ELF-1 (cell line): ENCODE measurements at regions not wholly inside any gene's neighbourhood (a gene's known extent, or its start where the extent isn't known, plus 50 kb on each side); places are given as distances from the start of the nearest gene placed in this dataset.

Experiments used
- DNase-seq: peaks from one replicate; pipeline ENCODE4 v3.0.0-alpha.2; 2016; ENCODE audit warnings: low read depth, low spot score

DNA sequence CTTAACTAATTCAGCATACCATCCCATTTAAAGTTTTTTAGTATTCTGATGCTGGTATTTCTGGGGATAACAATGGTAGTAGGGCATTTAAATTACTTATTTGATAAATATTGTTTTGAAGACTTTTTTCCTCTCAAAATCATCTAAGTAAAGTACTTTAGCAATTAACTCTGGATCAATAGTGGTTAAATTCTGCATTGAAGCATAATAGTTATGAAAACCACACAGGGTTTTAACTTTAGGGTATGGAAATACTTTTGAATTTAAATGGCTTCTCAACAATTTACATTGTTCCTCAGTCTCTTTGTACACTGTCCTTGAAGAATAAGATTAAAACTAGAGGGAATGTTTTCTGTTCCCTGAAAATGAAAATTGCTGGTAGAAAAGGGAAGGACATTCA lies 202.6 kb upstream of the STEAP4 start:
- no peak for DNase-seq

DNA sequence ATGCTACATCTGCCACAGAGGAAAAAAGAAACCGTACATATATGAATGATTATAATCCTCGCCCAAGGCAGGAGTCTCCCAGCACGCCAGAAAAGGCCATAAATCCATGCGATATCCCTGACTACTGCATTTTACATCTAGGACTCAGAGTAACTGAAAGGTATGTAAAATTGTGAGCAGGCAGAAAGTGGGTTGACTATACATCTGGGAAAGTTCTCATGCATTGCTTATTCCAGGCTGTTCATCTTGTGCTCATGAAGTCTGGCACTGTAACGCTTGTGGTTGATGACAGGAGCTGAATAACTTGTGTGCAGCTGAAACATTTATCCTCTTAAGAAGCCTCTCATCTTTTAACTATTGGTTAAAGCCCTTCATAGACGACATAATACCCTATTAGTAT lies 193.4 kb upstream of the STEAP4 start:
- DNase-seq, result no peak

DNA sequence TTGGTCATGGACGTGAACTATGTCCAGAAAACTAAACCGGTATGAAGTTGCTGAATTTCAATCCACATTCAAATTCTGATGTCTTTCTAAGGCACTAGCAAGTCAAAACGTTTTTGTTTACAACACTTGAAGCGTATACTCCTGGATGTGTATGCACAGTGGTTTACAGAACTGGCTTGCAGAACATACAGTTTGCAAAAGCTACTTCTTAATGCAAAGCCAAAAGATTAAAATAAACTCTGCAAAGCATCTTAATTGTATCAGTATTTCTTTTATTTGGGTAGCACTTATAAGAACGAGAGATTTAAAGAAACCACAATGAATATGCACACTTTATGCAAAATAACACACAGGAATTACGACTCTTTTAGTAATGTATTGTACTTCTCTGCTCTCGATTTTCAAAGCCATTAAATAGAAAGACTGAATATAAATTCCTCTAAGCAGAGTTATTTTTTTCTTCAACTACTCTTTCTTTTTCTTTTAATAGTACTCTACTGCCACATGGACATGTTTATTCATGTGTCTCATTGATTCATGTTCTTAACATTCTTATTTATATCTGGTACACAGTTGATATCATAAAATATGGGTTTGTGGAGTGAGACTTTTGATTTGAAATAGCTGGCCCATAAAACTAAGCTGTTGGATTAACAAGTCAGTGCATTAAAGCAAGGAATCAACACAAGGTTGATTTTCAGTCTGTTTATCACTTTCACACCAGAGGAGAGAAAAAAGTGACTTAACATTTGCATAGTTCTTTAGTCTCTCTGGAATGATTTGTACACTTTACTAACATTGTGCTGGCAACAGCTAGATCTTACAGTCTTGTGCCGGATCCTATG lies 189.4 kb upstream of the STEAP4 start:
- no peak for DNase-seq

DNA sequence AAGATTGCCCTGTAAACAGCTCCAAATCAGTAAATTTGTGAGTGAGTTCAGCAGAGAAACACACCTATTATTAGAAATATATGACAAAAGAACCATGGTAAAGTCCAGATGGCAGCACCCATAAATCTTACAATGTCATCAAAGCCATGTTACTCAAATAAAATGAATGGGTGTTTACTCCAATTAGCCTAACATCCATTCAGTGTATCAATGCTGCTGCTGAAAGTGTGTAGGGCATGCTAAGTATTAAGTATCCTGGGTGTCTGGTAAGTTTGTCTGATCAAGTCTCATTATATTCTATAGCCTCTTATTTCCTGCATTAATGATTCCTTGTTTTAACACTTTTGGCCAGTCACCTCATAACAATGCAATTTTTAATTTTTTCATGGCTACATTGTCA lies 185.5 kb upstream of the STEAP4 start:
- no peak for DNase-seq

GRCh38 chr7:88490874-88491273 lies 184.2 kb upstream of the STEAP4 start:
- no peak for DNase-seq

DNA sequence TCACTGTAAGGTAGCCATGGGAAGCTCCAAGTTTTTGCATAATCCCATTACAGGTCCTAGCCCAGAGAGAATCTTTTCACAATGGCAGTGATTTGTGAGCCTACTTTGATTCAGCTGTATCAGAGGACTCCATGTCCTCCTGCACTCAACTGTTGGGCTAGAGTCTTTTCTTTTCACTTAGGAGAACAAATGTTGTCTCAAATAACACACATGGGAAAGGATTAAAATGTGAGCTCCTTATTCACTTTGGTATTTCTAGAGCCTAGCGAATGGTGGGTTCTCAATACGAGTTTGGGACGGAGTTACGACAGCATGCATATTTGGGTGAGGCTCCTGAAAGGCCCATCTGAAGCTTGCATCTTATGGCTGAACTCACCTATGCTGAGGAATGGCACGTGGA lies 183.5 kb upstream of the STEAP4 start:
- no peak for DNase-seq

DNA sequence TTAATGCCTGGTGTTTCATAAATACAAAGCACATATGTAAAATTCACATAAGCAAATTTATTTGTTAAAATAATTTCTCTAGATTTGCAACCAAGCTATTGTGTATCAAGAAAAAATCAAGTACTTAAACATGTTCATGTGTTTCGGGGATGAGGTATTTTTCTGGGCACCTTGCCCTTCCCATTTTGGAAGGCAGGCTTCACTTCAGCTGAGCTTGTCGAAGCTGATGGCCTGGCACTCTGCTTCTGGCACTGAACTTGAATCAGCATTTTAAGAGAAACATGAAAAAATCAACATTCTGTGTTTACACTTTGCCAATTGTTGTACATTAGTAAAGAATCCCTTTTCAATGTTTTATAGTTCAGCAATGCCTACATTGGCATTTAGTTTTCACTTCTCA lies 179.1 kb upstream of the STEAP4 start:
- DNase-seq, result no peak

- DNase-seq, result no peak
Observed at GRCh38 chr7:88484551-88484950, 177.9 kb upstream of the STEAP4 start.

DNA sequence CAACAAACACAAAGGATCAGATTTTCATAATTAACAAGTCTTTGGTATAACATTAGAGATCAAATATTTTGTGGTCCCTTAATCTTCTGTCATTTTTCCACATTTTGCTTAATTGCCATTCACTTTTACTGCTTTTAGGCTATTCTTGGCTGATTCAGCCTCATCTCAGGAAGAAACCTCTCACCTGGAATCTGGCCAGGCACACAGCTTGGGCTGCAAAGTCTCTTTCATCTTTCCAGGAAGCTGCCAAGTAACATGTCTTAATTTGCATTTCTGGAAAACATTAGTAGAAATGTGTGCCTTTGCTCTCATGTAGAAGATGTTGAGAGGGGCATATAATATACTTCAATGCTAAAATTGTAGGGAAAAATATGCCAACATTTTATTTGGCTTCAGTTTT lies 174.2 kb upstream of the STEAP4 start:
- no peak for DNase-seq

DNA sequence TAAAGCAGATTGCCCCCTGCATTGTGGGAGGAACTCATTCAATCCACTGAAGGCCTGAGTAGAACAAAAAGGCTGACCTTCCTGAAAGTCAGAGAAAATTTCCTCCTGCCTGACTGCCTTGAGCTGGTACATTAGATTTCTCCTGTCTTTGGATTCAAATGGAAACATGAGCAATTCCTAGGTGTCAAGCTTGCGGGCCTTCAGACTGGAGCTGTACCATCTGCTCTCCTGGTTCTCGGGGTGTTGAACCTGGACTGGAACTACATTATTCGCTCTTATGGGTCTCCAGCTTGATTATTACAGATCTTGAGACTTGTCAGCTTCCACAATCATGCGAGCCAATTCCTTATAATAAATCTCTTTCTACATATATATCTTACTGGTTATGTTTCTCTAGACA lies 173.6 kb upstream of the STEAP4 start:
- DNase-seq, result no peak

GRCh38 chr7:88477976-88478375 lies 171.3 kb upstream of the STEAP4 start:
- no peak for DNase-seq

DNA sequence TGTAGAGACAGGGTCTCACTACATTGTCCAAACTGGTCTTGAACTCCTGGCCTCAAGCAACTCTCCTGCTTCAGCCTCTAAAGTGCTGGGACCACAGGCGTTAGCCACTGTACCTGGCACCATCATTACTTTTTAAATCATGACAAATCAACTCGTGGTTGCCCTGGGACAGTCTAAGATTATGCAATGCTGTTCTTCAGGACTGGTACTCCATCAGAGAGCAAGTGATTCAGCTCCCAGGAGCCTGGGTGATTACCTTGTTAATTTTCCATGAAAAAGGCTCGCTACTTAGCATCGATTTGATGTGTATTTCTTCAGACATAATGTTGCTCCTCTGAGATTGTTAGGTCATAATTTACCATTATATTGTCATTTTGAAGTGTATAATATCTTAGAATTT lies 158.9 kb upstream of the STEAP4 start:
- no peak for DNase-seq

DNA sequence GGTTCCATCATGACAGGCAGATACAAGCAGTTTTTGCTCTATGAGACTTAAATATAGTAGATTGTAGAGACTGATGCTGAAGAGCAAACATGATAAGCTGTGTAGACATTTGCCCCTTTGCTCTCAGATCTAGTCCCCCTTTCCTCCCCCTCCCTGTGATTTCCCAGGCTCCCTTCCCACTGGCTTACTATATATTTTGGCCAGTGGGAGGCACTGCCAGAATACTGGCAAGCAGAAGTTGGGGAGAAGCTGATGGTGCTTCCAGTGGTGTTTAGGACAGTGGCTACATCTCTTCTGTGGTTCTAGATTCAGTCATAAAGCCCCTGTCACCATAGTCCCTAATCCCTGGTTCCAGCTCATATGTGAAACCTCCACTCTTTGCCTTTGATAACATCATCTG lies 156.1 kb upstream of the STEAP4 start:
- no peak for DNase-seq

- no peak for DNase-seq
Observed at GRCh38 chr7:88460650-88461049, 154.0 kb upstream of the STEAP4 start.

DNA sequence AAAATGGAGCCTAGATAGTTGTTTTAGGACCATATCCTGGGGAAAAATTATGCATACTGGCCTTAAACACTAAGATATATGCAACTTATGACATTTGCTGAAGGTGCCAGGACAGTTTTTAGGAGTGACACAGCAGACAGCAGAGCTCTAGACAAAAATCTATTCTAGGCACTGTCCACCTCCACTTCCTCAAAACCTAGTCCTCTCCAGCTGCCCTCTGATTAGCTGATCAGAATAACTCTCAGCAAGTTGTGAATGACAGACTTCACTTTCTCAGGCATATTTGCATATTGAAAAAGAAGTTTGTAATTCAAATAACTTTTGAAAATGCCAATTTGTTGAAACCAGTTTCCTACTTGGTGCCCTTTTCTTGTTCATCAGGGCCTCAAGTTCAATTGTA lies 152.3 kb upstream of the STEAP4 start:
- no peak for DNase-seq

DNA sequence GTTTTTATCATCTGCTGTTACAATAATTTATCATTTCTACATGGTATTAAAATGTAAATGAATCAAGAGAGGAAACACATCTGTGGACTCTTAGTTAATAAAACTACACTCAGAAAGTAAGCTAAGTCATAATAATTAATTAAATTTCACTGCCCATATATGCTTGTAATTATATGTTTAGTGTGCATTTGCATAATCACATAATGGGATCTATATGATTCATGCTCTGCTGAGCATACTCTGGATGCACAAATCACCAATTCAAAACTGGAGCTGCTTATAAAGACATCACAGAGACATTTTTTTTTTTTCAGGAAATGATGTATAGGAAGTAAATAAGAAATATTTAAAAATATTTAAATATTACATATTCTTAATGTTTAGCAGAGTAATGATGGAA lies 151.6 kb upstream of the STEAP4 start:
- no peak for DNase-seq

DNA sequence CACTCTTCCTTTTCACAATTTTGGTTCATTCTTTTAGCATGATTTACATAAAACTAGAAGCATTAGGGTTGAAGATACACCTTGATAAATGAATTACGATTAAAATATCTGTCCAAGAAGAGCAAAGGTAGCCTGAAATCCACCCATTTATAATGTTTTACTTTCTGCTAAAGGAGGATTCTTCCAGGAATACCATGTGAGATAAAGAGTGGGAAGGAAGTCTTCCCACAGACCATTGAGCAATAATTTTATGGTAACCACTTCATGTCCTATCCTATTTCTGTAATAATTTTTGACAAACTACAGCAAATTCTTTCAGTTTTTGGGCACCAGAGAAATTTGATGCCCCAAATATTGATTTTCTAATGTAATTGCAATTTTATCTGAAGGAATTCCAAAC lies 150.6 kb upstream of the STEAP4 start:
- no peak for DNase-seq

DNA sequence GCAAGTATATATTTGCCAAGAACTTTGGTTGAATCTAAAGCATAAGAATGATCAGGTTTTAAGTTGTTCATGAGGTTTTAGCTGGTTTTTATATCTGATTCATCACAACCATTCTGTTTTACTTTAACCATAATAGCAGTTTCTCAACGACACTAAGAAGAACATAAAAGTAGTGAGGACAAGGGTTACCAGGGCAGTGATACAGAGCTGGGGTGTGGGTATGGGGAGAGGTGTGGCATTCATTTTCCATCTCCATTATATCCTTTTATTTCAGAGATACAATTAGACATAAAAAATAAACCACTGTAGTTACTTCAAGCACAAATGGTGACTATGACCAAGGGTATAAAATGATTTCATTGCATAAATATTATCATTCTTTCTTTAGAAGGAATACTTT lies 149.8 kb upstream of the STEAP4 start:
- DNase-seq, result no peak

DNA sequence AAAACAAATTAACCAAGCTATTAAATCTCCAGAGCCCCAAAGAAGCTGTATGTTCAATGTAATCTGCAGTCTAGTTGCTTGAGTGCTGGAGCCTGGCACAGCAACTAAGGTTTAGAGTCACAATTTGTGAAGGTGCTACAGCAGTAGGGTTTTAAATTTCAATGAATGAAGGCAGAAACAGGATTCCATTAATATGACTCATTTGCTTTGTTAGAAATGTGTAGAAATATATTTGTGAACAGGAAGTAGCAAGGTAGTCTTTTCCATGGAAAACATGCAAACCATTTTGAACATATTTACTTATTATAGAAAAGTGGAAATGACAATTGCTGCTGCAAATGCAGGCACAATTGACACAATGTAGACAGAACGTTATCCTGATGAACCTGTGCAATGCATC lies 149.0 kb upstream of the STEAP4 start:
- DNase-seq, result no peak

DNA sequence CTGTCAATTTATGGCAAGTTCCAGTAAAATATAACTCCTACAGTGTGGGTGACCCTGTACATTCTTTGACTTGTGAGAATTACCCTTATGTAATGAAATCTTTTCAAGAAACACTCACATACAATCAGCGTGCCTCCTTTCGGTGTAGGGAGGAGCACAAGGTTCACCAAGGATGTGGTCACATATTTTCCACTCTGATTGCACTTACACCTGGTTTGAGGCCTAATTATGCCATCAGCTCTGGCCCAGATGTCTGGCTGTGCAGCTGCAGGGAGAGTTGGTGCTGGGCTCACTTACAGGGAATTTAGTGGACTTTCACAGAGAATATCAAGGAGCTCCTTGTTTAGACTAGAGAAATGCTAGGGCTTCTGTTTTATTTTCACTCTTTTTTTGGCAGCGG lies 146.0 kb upstream of the STEAP4 start:
- no peak for DNase-seq

GRCh38 chr7:88450874-88451273 lies 144.2 kb upstream of the STEAP4 start:
- DNase-seq, result no peak

- DNase-seq, result peak; percentile 3
Observed at GRCh38 chr7:88449410-88449809, 142.7 kb upstream of the STEAP4 start.

DNA sequence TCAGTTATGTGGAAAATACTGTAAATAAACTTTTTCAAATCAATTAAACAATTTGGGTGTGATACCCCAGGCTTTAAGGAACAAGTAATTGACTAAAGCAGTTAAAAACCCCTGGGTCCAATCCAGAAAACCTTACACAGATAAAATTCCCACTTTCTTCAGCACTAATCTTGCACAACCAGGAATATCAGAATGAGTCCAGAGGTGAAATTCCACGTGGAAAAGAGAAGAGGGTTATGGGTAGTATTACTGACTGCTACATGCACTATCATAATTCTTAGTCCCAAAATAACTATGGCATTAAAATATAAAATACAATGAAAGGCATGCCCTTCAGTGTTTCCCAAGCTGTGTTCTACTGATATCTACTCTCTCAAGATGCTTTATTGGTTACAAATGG lies 135.7 kb upstream of the STEAP4 start:
- DNase-seq, result no peak

DNA sequence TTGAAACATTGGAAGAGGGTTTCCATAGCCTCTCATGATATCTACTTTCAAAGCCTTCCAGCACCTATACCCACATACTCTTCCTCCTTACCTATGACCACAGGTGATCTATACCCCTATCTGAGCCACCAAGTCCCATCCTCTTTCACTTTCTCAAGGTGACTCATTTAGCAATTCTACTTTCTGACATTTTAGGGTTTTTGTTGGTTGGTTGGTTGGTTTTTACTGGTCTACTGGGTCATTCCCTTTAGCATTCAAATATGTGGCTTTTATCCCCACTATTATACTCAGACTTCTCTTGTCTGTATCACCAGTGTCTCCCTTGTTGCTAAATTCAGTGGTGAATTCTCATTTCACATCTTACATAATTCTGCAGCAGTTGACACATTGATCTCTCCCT lies 130.4 kb upstream of the STEAP4 start:
- DNase-seq, result no peak
